Subcutaneous abdominal adipose tissue (tissue), 5 donors: ENCODE measurements at regions not wholly inside any gene's neighbourhood (a gene's known extent, or its start where the extent isn't known, plus 50 kb on each side); places are given as distances from the start of the nearest gene placed in this dataset.

Source experiments
- H3K27ac ChIP-seq: one replicate; pipeline ENCODE4 v1.7.0; 2013; ENCODE audit warnings: low read depth, mild to moderate bottlenecking, inconsistent platforms, low read length, moderate library complexity
- H3K27me3 ChIP-seq, 5 donors: one replicate each; pipeline ENCODE4 v1.7.0; 2013; ENCODE audit warnings: low read length in 5 of 5, inconsistent platforms in 1 of 5; ENCODE audit not compliant: control insufficient read depth in 5 of 5, insufficient read depth in 4 of 5
- H3K36me3 ChIP-seq, 5 donors: one replicate each; pipeline ENCODE4 v1.7.0; 2013; ENCODE audit warnings: low read length in 5 of 5; ENCODE audit not compliant: control insufficient read depth in 5 of 5, insufficient read depth in 5 of 5
- H3K4me1 ChIP-seq, 5 donors: one replicate each; pipeline ENCODE4 v1.7.0; 2013; ENCODE audit warnings: low read length in 5 of 5, mild to moderate bottlenecking in 3 of 5, moderate library complexity in 1 of 5; ENCODE audit not compliant: control insufficient read depth in 5 of 5, insufficient read depth in 5 of 5
- H3K4me3 ChIP-seq, 5 donors: one replicate each; pipeline ENCODE4 v1.7.0; 2013; ENCODE audit warnings: low read length in 5 of 5, low read depth in 1 of 5
- H3K9ac ChIP-seq, 5 donors: one replicate each; pipeline ENCODE4 v1.7.0; 2013; ENCODE audit warnings: low read length in 5 of 5, mild to moderate bottlenecking in 4 of 5, moderate library complexity in 3 of 5
- H3K9me3 ChIP-seq, 5 donors: one replicate each; pipeline ENCODE4 v1.7.0; 2013; ENCODE audit warnings: low read length in 5 of 5; ENCODE audit not compliant: control insufficient read depth in 5 of 5
- donor health status: healthy.
- donor health status: healthy.
- donor health status: healthy.
- donor health status: healthy.
- donor health status: healthy.

GRCh38 chr2:191593622-191594385 is 84.1 kb upstream of the NABP1 start:
- H3K36me3 ChIP-seq = no peaks in the 10 kb centered on the region
- no peaks in the 10 kb centered on the region for H3K27me3 ChIP-seq
- no peaks in the 10 kb centered on the region for H3K4me1 ChIP-seq
- no peak overlapping the region for H3K27ac ChIP-seq
- H3K9ac ChIP-seq = peak overlapping the region in 1 of 5 donors; percentile 20
- H3K9me3 ChIP-seq = peaks cover 0 to 5% (median 0%) of the 10 kb centered on the region in 5 donors
- H3K4me3 ChIP-seq = no peak overlapping the region

- Histone ChIP-seq H3K4me3 (no peak overlapping the region), H3K4me1 (peaks cover 0 to 3% (median 0%) of the 10 kb centered on the region in 5 donors), H3K9ac (no peak overlapping the region), H3K27ac (no peak overlapping the region), H3K36me3 (no peaks in the 10 kb centered on the region), H3K27me3 (no peaks in the 10 kb centered on the region), H3K9me3 (peaks cover 0 to 2% (median 0%) of the 10 kb centered on the region in 5 donors)
These were observed 80.7 kb upstream of the NABP1 start for GRCh38 chr2:191597186-191597751.

GRCh38 chr2:191598296-191598695 is 79.6 kb upstream of the NABP1 start:
- no peak overlapping the region for H3K4me3 ChIP-seq
- H3K4me1 ChIP-seq = peaks cover 0 to 3% (median 0%) of the 10 kb centered on the region in 5 donors
- no peaks in the 10 kb centered on the region for H3K9me3 ChIP-seq
- no peak overlapping the region for H3K9ac ChIP-seq
- no peak overlapping the region for H3K27ac ChIP-seq
- H3K36me3 ChIP-seq = no peaks in the 10 kb centered on the region
- H3K27me3 ChIP-seq = no peaks in the 10 kb centered on the region

- Histone ChIP-seq H3K4me1 (peaks cover 0 to 3% (median 0%) of the 10 kb centered on the region in 5 donors), H3K4me3 (no peak overlapping the region), H3K27ac (no peak overlapping the region)
These were observed 76.9 kb upstream of the NABP1 start for GRCh38 chr2:191601060-191601459.

GRCh38 chr2:191604154-191604553 is 73.8 kb upstream of the NABP1 start:
- Histone ChIP-seq H3K27ac (no peak overlapping the region), H3K36me3 (no peaks in the 10 kb centered on the region), H3K27me3 (no peaks in the 10 kb centered on the region), H3K4me3 (no peak overlapping the region), H3K9me3 (no peaks in the 10 kb centered on the region), H3K4me1 (peaks cover 0 to 3% (median 0%) of the 10 kb centered on the region in 5 donors), H3K9ac (no peak overlapping the region)

More at GRCh38 chr2:191601060-191601459, 76.9 kb upstream of the NABP1 start:
- Histone ChIP-seq H3K36me3 (no peaks in the 10 kb centered on the region), H3K9ac (no peak overlapping the region), H3K9me3 (no peaks in the 10 kb centered on the region), H3K27me3 (no peaks in the 10 kb centered on the region)

- no peak overlapping the region for H3K9ac ChIP-seq
These were observed 70.8 kb upstream of the NABP1 start for GRCh38 chr2:191607096-191607495.

GRCh38 chr2:191610756-191611155 is 67.2 kb upstream of the NABP1 start:
- Histone ChIP-seq H3K9me3 (no peaks in the 10 kb centered on the region), H3K36me3 (no peaks in the 10 kb centered on the region), H3K9ac (no peak overlapping the region), H3K4me3 (no peak overlapping the region), H3K4me1 (peaks cover 0 to 5% (median 0%) of the 10 kb centered on the region in 5 donors), H3K27me3 (no peaks in the 10 kb centered on the region), H3K27ac (no peak overlapping the region)

More at GRCh38 chr2:191607096-191607495, 70.8 kb upstream of the NABP1 start:
- Histone ChIP-seq H3K4me3 (no peak overlapping the region), H3K9me3 (no peaks in the 10 kb centered on the region), H3K27ac (no peak overlapping the region), H3K27me3 (no peaks in the 10 kb centered on the region), H3K36me3 (no peaks in the 10 kb centered on the region), H3K4me1 (peaks cover 0 to 5% (median 0%) of the 10 kb centered on the region in 5 donors)

- H3K27me3 ChIP-seq = no peaks in the 10 kb centered on the region
- peaks cover 0 to 5% (median 0%) of the 10 kb centered on the region in 5 donors for H3K4me1 ChIP-seq
- no peak overlapping the region for H3K4me3 ChIP-seq
- no peak overlapping the region for H3K27ac ChIP-seq
- H3K9me3 ChIP-seq = no peaks in the 10 kb centered on the region
- H3K9ac ChIP-seq = no peak overlapping the region
- no peaks in the 10 kb centered on the region for H3K36me3 ChIP-seq
These were observed 66.3 kb upstream of the NABP1 start for GRCh38 chr2:191611614-191612013.

GRCh38 chr2:191612496-191612895 is 65.4 kb upstream of the NABP1 start:
- no peaks in the 10 kb centered on the region for H3K27me3 ChIP-seq
- H3K27ac ChIP-seq = no peak overlapping the region
- H3K4me3 ChIP-seq = no peak overlapping the region
- peaks cover 0 to 5% (median 0%) of the 10 kb centered on the region in 5 donors for H3K4me1 ChIP-seq
- no peak overlapping the region for H3K9ac ChIP-seq
- H3K36me3 ChIP-seq = no peaks in the 10 kb centered on the region
- H3K9me3 ChIP-seq = no peaks in the 10 kb centered on the region

- Histone ChIP-seq H3K27ac (no peak overlapping the region), H3K4me3 (no peak overlapping the region), H3K36me3 (no peaks in the 10 kb centered on the region), H3K9me3 (no peaks in the 10 kb centered on the region), H3K4me1 (peaks cover 0 to 5% (median 0%) of the 10 kb centered on the region in 5 donors), H3K27me3 (no peaks in the 10 kb centered on the region), H3K9ac (no peak overlapping the region)
These were observed 63.2 kb upstream of the NABP1 start for GRCh38 chr2:191614759-191615158.
